ENCODE measurements at regions not wholly inside any gene's neighbourhood (a gene's known extent, or its start where the extent isn't known, plus 50 kb on each side); places are given as distances from the start of the nearest gene placed in this dataset.
"Not testable (repeated sequence)": the region's sequence is repeated elsewhere in the genome, so short reads cannot be mapped to it uniquely, and the experiment has no call there.

- DNase-seq, result no peak
These were observed 165.0 kb upstream of the PARD3B start for GRCh38 chr2:204380141-204380881.

DNA sequence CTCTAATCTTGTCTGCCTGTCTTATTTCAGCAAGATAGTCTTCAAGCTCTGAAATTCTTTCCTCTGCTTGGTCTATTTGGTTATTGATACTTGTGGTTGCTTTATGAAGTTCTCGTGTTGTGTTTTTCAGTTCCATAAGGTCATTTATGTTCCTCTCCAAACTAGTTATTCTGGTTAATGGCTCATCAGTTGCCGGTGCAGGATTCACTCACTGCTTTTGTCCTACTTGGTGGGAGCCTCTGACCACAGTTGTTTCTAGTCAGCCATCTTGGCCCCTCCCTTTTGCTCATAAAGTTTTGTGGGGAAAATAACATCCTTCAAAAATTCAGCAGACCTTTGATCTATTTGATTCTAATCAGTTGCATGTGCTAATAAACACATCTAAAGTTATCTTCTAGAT is 158.6 kb upstream of the PARD3B start:
- DNase-seq, result no peak

DNA sequence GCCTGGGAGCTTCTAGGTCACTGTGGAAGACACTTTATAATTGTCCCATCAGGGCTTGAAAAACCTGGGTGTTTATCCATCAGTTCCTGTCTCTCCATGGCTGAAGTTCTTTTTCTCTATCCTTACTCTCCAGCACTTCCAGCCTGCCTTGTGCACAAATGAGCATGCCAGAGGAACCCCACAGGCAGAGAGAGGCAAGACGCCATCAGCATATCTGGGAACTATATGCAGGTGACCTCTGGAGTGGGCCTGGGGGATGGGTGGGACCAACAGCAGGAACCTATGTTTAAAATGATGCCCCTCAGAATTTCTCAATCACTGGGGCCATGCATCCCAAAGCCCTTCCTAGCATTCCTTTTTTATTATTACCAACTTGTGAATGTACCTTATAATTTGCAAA is 156.2 kb upstream of the PARD3B start:
- no peak for DNase-seq

GRCh38 chr2:204389856-204390255 is 155.4 kb upstream of the PARD3B start:
- DNase-seq, result no peak

- no peak for DNase-seq
These were observed 149.7 kb upstream of the PARD3B start for GRCh38 chr2:204395539-204395938.

GRCh38 chr2:204401114-204401513 is 144.2 kb upstream of the PARD3B start:
- no peak for DNase-seq

GRCh38 chr2:204407204-204408014 is 137.9 kb upstream of the PARD3B start:
- no peak for DNase-seq

- DNase-seq, result not testable (repeated sequence)
These were observed 132.5 kb upstream of the PARD3B start for GRCh38 chr2:204412782-204413181.

DNA sequence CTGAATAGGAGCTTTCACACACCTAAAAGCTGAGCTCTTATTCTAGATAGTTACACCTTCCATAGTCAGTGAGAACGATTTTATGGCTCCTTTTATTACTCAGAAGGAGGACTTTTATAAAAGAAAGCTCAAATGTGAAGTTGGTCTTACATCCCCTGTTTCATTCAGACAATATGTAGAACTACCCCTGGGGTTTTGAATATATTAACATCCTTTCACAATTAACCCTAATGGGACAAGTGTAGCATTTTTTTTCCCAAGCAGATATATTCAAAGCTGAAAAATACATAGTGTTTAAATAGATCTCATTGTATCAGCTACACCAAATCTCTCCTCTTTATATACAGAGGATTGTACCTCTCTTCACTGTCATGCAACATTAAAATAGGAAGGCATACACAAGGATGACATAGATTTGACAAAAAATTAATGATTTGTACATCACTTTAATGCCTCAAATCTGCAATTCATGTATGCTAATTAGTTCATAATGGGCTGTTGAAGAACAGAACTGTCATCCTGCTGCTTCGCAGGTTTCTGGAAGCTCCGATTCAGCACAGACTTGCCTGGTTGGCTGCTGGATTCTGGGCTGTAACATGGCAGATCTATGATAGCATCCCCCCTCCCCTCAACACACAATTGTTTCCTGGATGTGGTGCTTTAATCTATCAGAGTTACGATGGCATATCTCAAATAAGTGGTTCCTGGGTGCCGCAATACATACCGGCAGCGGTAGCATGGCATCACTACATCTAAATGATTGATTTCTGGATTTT is 129.7 kb upstream of the PARD3B start:
- DNase-seq, result no peak

GRCh38 chr2:204416236-204416635 is 129.0 kb upstream of the PARD3B start:
- DNase-seq, result no peak

- no peak for DNase-seq
These were observed 119.5 kb upstream of the PARD3B start for GRCh38 chr2:204425821-204426220.

DNA sequence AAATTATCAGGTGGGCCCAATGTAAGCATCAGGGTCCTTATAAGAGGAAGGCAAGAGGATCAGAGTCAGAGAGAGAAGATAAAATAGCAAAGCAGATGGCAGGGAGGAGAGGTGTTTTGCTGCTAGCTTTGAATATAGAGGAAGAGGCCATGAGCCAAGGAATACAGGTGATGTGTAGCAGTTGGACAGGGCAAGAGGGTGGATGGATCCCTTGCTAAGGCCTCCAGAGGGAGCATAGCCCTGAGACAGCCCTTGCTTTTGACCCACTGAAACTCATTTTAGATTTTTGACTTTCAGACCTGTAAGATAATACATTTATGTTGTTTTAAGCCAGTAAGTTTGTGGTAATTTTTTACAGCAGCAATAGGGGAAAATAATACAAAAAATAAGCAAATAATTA is 116.6 kb upstream of the PARD3B start:
- no peak for DNase-seq

- DNase-seq, result no peak
These were observed 113.7 kb upstream of the PARD3B start for GRCh38 chr2:204431529-204431928.

- no peak for DNase-seq
These were observed 113.1 kb upstream of the PARD3B start for GRCh38 chr2:204432196-204432595.

- no peak for DNase-seq
These were observed 110.4 kb upstream of the PARD3B start for GRCh38 chr2:204434660-204435462.

GRCh38 chr2:204436230-204436629 is 109.0 kb upstream of the PARD3B start:
- DNase-seq, result no peak

GRCh38 chr2:204437408-204437807 is 107.9 kb upstream of the PARD3B start:
- DNase-seq, result no peak

- DNase-seq, result no peak
These were observed 107.2 kb upstream of the PARD3B start for GRCh38 chr2:204437815-204438756.

GRCh38 chr2:204441316-204441715 is 104.0 kb upstream of the PARD3B start:
- no peak for DNase-seq

DNA sequence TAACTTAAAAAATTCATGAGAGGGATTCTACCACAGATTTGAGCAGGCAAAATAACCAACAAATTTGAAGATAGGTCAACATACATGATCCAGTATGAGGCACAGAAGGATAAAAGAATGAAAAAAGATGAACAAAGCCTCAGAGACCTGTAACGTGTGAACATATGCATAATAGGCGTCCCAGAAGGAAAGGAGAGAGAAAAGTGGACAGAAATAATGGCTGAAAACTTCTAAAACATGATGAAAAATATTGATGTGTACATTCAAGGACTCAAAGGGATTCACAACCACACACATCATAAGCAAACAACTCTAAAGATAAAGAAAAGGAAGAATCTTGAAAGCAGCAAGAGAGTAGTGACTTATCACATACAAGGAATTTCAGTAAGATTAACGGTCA is 100.1 kb upstream of the PARD3B start:
- no peak for DNase-seq

DNA sequence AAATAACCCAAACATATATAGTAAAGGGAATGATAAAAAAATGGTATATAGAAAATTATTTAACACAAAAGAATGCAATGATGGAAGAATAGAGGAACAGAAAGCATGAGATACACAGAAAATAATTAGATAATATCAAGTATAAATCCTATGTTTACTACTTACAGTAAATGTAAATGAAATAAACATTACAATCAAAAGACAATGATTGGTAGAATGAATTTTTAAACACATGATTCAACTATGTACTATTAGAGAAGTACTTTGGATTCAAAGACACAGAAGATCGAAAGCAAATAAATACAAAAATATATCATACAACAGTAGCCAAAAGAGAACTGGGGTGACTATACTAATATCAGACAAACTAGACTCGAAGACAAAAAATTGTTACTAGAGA is 97.6 kb upstream of the PARD3B start:
- no peak for DNase-seq

DNA sequence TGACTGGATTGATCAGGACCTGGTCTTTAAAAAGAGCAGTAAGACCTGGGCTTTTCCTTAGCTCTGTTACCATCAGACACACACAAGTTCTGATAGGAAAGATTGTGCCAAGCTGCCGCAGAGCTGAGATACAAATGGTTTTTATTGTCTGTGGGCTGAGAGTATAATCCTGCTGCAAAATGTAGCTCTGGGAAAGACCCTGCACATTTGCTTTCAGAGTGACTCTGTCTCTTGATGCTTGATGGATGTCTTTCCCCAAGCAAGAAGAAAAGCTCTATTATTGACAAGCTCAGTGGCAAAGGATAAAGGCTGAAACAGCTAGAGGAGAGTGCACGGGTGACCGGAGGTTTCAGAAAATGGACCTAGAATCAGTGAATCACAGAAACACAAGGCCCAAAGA is 95.3 kb upstream of the PARD3B start:
- no peak for DNase-seq
